ENCODE measurements at regions not wholly inside any gene's neighbourhood (a gene's known extent, or its start where the extent isn't known, plus 50 kb on each side); places are given as distances from the start of the nearest gene placed in this dataset.

DNA sequence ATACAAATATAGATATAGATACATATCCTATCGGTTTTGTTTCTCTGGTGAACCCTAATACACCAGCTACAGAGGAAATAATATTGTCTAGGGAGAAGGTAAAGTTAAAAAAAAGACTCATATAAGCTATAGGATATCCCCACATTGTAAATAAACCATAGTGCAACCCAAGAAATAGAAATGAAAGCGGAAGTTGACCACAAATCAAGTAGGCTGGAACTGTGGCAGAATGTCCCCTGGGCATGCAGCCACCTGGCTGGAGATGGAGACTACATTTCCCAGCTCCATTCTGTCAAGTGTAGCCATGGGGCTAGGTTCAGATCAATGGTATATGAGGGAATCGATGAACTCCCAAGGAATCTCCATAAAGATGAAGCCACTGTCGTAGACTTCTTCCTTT, 70.1 kb upstream of the RPS6KA2 start:
- 84 to 91% methylated on average over 4 of the region's 4 CpGs for WGBS, 2 donors
- Histone ChIP-seq H3K36me3 (no peaks in the 10 kb centered on the region), H3K9me3 (no peaks in the 10 kb centered on the region), H3K27ac (no peak overlapping the region), H3K4me1 (no peaks in the 10 kb centered on the region), H3K27me3 (no peaks in the 10 kb centered on the region), H3K4me3 (no peak overlapping the region)
- DNase-seq (ENCODE audit: low spot score in 2 of 2), result no peak
- no peak for TF ChIP-seq EP300 (IDR thresholded peaks at IDR 0.05)
- no peak for TF ChIP-seq POLR2A (IDR thresholded peaks at IDR 0.05)
- TF ChIP-seq, protein P1, sequence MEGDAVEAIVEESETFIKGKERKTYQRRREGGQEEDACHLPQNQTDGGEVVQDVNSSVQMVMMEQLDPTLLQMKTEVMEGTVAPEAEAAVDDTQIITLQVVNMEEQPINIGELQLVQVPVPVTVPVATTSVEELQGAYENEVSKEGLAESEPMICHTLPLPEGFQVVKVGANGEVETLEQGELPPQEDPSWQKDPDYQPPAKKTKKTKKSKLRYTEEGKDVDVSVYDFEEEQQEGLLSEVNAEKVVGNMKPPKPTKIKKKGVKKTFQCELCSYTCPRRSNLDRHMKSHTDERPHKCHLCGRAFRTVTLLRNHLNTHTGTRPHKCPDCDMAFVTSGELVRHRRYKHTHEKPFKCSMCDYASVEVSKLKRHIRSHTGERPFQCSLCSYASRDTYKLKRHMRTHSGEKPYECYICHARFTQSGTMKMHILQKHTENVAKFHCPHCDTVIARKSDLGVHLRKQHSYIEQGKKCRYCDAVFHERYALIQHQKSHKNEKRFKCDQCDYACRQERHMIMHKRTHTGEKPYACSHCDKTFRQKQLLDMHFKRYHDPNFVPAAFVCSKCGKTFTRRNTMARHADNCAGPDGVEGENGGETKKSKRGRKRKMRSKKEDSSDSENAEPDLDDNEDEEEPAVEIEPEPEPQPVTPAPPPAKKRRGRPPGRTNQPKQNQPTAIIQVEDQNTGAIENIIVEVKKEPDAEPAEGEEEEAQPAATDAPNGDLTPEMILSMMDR (IDR thresholded peaks at IDR 0.05), result no peak

DNA sequence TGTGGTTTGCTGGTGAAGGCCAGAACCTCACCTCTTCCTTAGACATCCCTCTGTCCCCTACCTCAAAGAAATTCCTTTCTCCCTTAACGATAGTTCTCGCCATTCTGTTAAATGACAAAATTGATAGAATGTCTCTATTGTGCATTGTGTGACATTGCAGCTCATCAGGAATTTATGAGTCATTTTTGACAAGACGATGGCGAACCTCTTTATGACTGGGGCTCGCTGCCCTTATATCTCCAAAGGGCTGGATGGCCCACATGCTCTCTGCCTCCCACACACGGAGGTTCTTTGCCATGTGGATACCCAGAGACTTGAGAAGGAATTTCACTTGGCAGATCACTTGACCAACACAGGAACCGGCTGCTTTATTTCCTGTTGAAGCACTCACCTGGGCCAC, 66.8 kb upstream of the RPS6KA2 start:
- DNase-seq (ENCODE audit: low spot score in 2 of 2), result no peak
- no peak overlapping the region for H3K4me3 ChIP-seq
- H3K4me1 ChIP-seq, result no peaks in the 10 kb centered on the region
- TF ChIP-seq, protein P1 (IDR thresholded peaks at IDR 0.05), result no peak
- no peak for TF ChIP-seq EP300 (IDR thresholded peaks at IDR 0.05)
- TF ChIP-seq POLR2A (IDR thresholded peaks at IDR 0.05), result no peak
- no peaks in the 10 kb centered on the region for H3K9me3 ChIP-seq
- H3K36me3 ChIP-seq, result no peaks in the 10 kb centered on the region
- 70 to 71% methylated on average over 7 of the region's 7 CpGs for WGBS, 2 donors
- H3K27me3 ChIP-seq, result no peaks in the 10 kb centered on the region
- no peak overlapping the region for H3K27ac ChIP-seq

DNA sequence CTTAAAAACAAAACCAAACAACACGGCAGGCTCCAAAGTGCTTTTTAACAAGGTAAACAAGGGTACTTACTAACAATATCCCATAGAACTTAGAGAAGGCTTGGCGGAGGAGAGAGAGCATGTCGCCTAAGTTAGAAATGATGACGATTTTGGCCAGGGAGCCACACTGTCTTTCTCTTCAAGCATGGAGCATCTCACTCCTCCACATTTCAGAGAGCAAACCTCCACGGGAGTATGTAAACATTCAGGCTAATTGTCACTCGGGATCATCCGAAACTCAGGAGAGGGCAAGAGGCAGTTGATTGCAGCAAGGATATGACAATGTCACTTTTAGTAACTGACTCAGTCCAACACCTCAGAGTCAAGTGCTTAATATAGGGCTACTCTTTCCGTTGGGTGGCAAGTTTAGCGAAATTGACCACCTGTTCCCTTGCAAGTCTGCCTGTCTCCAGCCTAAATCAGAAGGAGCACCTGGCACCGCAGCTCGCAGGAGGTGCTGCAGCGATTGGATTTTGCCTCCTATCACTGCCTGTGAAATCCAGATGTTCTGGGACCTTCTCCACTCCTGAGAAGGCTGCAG, 65.8 kb upstream of the RPS6KA2 start:
- H3K4me1 ChIP-seq, result no peaks in the 10 kb centered on the region
- TF ChIP-seq, protein P1 (IDR thresholded peaks at IDR 0.05), result no peak
- no peak for TF ChIP-seq EP300 (IDR thresholded peaks at IDR 0.05)
- TF ChIP-seq POLR2A (IDR thresholded peaks at IDR 0.05), result no peak
- WGBS, 2 donors, result 81 to 85% methylated on average over 12 of the region's 12 CpGs
- no peak overlapping the region for H3K27ac ChIP-seq
- no peak for DNase-seq (ENCODE audit: low spot score in 2 of 2)
- no peaks in the 10 kb centered on the region for H3K27me3 ChIP-seq
- no peak overlapping the region for H3K4me3 ChIP-seq
- H3K36me3 ChIP-seq, result no peaks in the 10 kb centered on the region
- no peaks in the 10 kb centered on the region for H3K9me3 ChIP-seq

GRCh38 chr6:166691746-166692145, 64.7 kb upstream of the RPS6KA2 start:
- no peak overlapping the region for H3K4me3 ChIP-seq
- H3K4me1 ChIP-seq, result no peaks in the 10 kb centered on the region
- H3K27ac ChIP-seq, result no peak overlapping the region
- no peaks in the 10 kb centered on the region for H3K36me3 ChIP-seq
- no peaks in the 10 kb centered on the region for H3K27me3 ChIP-seq
- 57 to 60% methylated on average over 7 of the region's 7 CpGs for WGBS, 2 donors
- H3K9me3 ChIP-seq, result no peaks in the 10 kb centered on the region
- no peak for TF ChIP-seq EP300 (IDR thresholded peaks at IDR 0.05)
- no peak for TF ChIP-seq POLR2A (IDR thresholded peaks at IDR 0.05)
- TF ChIP-seq, protein P1 (IDR thresholded peaks at IDR 0.05), result no peak
- no peak for DNase-seq (ENCODE audit: low spot score in 2 of 2)

DNA sequence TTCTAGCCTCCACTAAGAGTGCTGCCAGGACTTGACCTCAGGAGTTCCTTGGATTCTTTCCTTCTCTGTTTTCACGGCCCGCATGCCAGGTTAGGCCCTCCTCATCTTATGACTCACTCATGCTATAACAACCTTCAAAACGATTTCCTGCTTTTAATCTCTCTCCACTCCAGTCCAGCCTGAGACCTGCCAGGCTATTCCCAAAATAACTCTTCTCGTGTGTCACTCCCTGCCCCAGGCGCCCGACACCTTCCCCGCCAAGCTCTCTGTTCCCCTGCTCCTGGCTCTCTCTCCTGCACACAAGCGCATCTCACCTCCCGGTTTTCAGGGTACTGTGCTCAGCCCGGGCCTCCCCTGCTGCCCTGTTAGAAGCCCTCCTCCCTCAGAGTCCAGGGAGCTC, 64.1 kb upstream of the RPS6KA2 start:
- no peaks in the 10 kb centered on the region for H3K4me1 ChIP-seq
- no peak overlapping the region for H3K27ac ChIP-seq
- TF ChIP-seq, protein P1 (IDR thresholded peaks at IDR 0.05), result no peak
- TF ChIP-seq EP300 (IDR thresholded peaks at IDR 0.05) (no peak), POLR2A (IDR thresholded peaks at IDR 0.05) (no peak)
- no peaks in the 10 kb centered on the region for H3K36me3 ChIP-seq
- H3K27me3 ChIP-seq, result no peaks in the 10 kb centered on the region
- WGBS, 2 donors, result 58 to 72% methylated on average over 10 of the region's 10 CpGs
- no peaks in the 10 kb centered on the region for H3K9me3 ChIP-seq
- no peak for DNase-seq (ENCODE audit: low spot score in 2 of 2)
- H3K4me3 ChIP-seq, result no peak overlapping the region

All from tibial nerve (tissue), 4 donors.